IPS DF 4.7 (cell line): ENCODE measurements at regions not wholly inside any gene's neighbourhood (a gene's known extent, or its start where the extent isn't known, plus 50 kb on each side); places are given as distances from the start of the nearest gene placed in this dataset.

Experiments used
- DNase-seq: peaks from one replicate; pipeline ENCODE4 v3.0.0-alpha.2; 2013; ENCODE audit warnings: low spot score; ENCODE audit errors: extremely low read depth

DNA sequence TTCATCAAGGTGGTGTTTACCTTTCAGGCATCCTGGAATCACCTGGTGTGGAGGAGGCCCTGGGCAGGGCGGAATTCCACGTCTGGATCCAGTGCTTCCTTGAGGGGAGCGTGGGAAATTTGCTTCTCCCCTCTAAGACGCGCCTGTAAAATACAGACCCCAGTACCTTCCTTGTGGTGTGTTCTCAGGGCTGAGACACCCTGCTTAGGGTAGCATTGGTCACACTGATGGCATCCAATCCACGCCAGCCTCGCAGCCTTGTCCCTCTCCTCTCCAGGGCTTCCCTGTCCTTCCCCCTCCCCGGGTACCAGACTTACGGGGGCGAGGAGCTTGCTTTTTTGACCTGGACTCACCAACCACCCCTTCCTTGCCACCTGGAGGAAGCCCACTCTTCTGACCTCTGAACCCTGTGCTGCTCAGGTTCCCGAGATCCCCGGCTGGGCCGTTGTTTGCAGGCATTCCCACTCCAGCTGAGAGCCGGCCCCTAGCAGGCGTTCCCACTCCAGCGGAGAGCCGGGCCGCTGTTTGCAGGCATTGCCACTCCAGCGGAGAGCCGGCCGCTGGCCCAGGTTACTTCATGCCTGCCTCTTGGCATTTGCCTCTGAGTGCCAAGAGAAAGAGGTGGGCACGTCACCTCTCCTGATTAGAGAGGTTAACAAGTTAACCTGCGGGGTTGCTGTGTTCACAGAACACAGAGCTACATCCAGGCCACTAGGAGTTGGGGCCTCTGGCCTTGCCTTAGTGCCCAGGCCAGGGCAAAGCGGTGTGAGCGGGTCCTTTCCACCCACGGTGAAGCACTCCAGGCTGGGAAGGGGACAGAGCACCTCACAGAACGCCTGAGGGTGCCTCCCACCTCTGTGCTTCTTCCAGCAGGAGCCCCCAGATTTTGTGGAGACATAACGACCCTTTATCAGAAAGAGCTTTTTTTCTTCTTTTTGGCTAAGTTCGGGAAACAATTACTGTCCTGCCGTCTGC, 254.0 kb upstream of the PPP2R2D start:
- no peak for DNase-seq

DNA sequence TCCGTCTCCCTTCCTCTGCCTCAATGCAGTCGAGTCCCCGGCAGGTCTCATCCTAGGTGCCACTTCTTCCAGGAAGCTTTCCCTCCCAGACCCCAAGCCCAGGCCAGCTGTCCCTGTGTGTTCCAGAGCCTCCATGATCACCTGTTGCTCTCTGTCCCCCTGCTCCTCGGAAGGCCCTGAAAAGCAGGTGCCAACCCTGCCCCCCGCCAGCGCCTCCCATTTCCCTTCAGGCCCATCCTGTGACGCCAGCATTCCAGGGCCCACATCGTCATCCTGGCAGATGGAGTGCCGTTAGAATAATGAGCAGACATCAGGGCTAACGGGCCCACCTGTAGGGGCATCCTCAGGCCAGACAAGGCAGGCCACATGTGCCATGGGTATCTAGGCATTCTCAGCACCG, 253.0 kb upstream of the PPP2R2D start:
- no peak for DNase-seq

GRCh38 chr10:131648386-131649020, 252.3 kb upstream of the PPP2R2D start:
- DNase-seq: no peak

- DNase-seq: no peak
Observed at GRCh38 chr10:131649617-131650016, 251.2 kb upstream of the PPP2R2D start.

DNA sequence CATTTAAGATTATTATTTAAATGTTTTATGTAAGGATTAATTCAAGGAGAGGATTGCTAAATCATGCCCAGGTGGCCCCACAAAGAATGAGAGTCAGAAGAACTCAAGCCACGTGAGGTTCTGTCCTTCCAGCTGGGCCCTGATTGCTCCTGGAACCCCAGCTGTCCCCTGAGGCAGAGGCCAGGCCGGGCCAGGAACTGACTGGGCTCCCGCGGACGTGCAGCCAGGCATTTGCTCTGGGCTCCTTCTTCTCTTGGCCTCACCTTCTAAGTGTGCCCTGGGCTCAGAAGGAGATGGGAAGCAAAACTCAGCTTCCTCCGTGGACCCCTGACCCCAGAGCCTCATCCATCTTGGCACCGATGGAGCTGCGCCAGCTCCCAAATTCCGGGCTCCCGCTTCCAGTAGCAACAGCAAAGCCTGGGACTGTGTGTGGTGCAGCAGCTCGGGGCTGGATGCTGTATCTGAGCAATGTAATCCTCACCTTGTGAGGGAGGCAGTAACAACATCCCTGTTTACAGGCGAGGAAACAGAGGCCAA, 250.6 kb upstream of the PPP2R2D start:
- no peak for DNase-seq

- no peak for DNase-seq
Observed at GRCh38 chr10:131650771-131651673, 249.8 kb upstream of the PPP2R2D start.

- DNase-seq: no peak
Observed at GRCh38 chr10:131651674-131652437, 249.0 kb upstream of the PPP2R2D start.

- no peak for DNase-seq
Observed at GRCh38 chr10:131652438-131653139, 248.2 kb upstream of the PPP2R2D start.

DNA sequence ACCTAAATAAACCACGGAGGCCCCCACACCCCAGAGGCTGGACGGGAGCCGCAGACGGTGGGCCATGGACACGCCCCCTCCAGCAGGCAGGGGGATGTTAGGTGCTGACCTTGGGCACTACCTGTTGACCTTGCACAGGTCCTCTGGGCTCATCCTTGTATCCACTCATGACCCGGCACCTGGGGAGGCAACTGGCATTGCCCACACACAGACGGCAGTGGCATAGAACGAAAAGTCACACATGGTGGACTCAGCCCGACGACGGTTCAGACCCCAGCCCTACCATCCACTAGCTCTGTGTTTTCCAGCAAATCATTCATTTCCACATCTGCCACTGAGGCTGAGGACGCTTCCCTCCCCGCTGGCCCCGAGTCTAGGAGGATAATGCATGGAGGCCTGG, 247.7 kb upstream of the PPP2R2D start:
- DNase-seq: no peak

DNA sequence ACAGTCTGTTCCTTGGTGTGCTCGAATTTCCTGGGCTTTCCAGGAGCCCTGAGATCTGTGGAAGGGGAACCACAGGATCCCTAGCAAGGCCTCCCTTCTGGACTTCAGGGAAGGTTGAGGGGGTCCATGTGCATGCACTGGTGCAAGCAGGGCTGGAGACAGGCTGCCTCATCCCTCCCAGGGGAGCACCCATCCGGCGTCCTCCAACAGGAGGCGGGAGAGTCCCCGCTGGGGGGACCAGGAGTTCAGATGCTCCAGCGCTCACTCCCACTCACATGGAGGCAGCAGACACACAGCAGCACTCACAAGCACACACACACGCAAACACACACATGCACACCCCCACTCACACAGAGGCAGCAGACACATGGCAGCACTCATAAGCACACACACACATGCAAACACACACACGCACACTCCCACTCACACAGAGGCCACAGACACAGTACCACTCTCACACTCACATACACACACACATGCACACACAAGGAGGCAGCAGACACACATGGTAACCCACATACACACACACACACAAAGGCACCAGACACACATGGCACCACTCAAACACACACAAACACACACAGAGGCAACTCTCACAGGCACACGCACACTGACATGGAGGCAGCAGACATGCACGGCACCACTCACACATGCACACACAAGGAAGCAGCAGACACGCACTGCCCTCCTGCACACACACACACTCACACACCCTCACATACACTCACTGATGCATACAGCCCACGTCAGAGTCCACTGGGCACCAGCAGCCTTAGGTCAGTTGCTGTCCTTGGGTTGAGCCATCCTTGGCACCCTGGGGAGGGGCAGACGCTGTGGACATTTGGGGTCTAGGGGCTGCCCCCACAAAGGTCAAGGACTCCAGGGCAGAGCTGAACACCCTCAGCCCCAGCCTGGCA, 247.0 kb upstream of the PPP2R2D start:
- DNase-seq: no peak

DNA sequence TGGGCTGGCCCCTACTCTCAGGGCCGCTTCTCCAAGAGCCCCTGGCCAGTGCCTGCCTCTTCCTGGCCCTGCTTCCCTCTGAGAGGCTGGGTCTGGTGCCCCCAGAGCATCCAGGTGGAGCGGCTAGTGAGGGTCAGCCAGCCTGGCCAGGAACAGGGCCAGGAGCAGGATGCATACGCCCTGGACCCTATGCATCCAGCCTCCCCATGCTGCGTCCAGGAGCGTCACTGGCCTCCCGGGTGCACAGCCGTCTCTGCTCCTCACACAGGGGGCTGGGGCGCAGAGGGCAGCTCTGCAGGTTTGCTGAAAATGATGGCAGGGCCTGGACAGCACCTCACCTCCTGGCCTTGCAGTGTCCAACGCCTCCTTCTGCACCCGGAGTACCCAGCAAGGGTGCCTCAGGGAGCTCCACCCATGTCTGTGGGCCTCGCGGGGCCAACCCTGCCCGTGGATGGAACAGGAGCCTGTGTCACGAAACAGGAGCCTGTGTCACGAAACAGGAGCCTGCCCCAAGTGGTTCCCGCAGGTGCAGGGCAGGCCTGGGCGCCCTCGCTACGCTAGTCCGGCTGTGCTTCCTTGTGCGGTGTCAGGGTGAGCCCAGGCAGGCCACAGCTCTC, 246.2 kb upstream of the PPP2R2D start:
- no peak for DNase-seq

GRCh38 chr10:131655101-131655849, 245.5 kb upstream of the PPP2R2D start:
- no peak for DNase-seq

GRCh38 chr10:131656009-131656408, 244.8 kb upstream of the PPP2R2D start:
- no peak for DNase-seq

- DNase-seq: no peak
Observed at GRCh38 chr10:131656431-131656841, 244.4 kb upstream of the PPP2R2D start.

DNA sequence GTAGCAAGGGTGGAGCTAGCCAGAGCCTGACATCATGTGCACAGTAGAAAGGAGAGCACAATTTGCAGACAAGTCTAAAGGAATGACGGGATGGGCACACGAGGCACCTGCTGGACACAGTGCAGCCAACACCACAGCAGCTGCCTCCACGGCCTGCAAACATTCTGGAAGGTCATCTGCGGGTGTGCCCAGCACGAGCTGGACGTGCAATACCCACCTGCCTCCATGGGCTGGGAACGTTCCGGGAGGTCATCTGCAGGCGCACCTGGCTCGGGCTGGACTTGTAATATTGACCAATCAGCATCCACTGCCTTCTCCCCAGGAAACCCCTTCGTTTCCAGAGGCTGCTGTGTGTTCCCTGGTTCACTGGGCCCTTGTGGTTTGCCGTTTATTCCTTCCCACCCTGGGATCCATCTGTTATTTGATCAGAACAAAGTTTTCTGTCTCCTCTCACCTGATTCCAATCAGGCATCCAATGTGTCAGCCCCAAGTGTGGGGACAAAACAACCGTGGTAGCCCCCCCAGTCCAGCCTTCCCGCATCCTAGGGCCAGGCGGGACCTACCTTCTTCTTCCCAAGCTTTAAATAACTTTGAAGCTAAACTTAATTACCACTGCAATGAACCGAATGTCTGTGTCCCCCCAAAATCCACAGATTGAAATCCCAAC, 243.4 kb upstream of the PPP2R2D start:
- no peak for DNase-seq

DNA sequence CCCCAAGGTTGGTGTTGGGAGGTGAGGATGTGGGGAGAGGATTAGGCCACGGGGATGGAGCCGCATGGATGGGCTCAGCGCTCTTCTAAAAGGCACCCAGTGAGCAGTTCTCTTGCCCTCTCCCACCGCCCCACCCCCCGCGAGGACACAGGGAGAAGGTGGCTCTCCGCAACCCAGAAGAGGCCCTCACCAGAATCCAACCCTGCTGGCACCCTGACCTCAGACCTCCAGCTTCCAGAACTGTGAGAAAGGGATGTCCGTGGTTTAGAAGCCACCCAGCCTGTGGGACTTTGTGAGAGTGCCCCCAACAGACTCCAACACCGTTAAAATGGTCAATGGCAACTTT, 242.8 kb upstream of the PPP2R2D start:
- DNase-seq: no peak

GRCh38 chr10:131658476-131659110, 242.2 kb upstream of the PPP2R2D start:
- no peak for DNase-seq
